Keratinocyte (primary cell): ENCODE measurements at regions not wholly inside any gene's neighbourhood (a gene's known extent, or its start where the extent isn't known, plus 50 kb on each side); places are given as distances from the start of the nearest gene placed in this dataset.

Experiments used
- CTCF ChIP-seq, 3 experiments: IDR thresholded peaks in 1 of 3; conservative IDR thresholded peaks in 1 of 3; optimal IDR thresholded peaks in 1 of 3; 2 replicates in 2 of 3; 3 replicates in 1 of 3; pipeline versions ENCODE3 to v1.5.1; 2011; ENCODE audit warnings: low read length in 3 of 3, mild to moderate bottlenecking in 3 of 3, moderate library complexity in 2 of 3, control low read depth in 1 of 3, inconsistent platforms in 1 of 3; ENCODE audit not compliant: insufficient read depth in 2 of 3; ENCODE audit errors: extremely low read depth in 1 of 3
- EZH2 ChIP-seq: IDR thresholded peaks from one replicate; pipeline ENCODE4 v1.6.1; 2012; ENCODE audit warnings: inconsistent platforms, mild to moderate bottlenecking, low read length, moderate library complexity

- TF ChIP-seq CTCF (optimal IDR thresholded peaks at IDR 0.05 in 1 of 3, IDR thresholded peaks at IDR 0.05 in 1 of 3, conservative IDR thresholded peaks at IDR 0.05 in 1 of 3; ENCODE audit: extremely low read depth in 1 of 3, insufficient read depth in 2 of 3, low read length in 3 of 3) (no peak), EZH2 (no peak)
Measured at GRCh38 chr2:153641046-153641445, 162.5 kb upstream of the RPRM start.
